ENCODE measurements at regions not wholly inside any gene's neighbourhood (a gene's known extent, or its start where the extent isn't known, plus 50 kb on each side); places are given as distances from the start of the nearest gene placed in this dataset.

- TF ChIP-seq USF2 (IDR thresholded peaks at IDR 0.05) (no peak), CTCF (IDR thresholded peaks at IDR 0.05) (no peak), POLR2AphosphoS2 (conservative IDR thresholded peaks at IDR 0.05; ENCODE audit: low read length) (no peak), SMC3 (IDR thresholded peaks at IDR 0.05) (no peak), MYC (IDR thresholded peaks at IDR 0.05; ENCODE audit: borderline replicate concordance, low read length) (no peak), MAFK (IDR thresholded peaks at IDR 0.05; ENCODE audit: partially characterized antibody) (no peak), CHD2 (IDR thresholded peaks at IDR 0.05; ENCODE audit: low read length, partially characterized antibody) (no peak), CBX2 (IDR thresholded peaks at IDR 0.05; ENCODE audit: borderline replicate concordance, low read depth) (no peak), POLR2A (IDR thresholded peaks at IDR 0.05; ENCODE audit: low read length) (no peak), JUNB (IDR thresholded peaks at IDR 0.05) (no peak), RAD21 (conservative IDR thresholded peaks at IDR 0.05 in 1 of 2, IDR thresholded peaks at IDR 0.05 in 1 of 2) (no peak)
These were observed 276.5 kb upstream of the DPYD start for GRCh38 chr1:98197356-98197755.
